Parathyroid adenoma (tissue), 2 donors: ENCODE measurements at regions not wholly inside any gene's neighbourhood (a gene's known extent, or its start where the extent isn't known, plus 50 kb on each side); places are given as distances from the start of the nearest gene placed in this dataset.
"Not testable (repeated sequence)": the region's sequence is repeated elsewhere in the genome, so short reads cannot be mapped to it uniquely, and the experiment has no call there.

Experiments
- H2AFZ ChIP-seq: fragments of 300-600 bp; sonication (generic); one replicate; pipeline ENCODE4 v1.7.0; 2017; ENCODE audit warnings: antibody characterized with exemption, mild to moderate bottlenecking
- H3K27ac ChIP-seq: fragments of 300-600 bp; sonication (generic); one replicate; pipeline ENCODE4 v1.7.0; 2017
- H3K27me3 ChIP-seq: fragments of 300-600 bp; sonication (generic); one replicate; pipeline ENCODE4 v1.7.0; 2017; ENCODE audit warnings: low read length; ENCODE audit not compliant: control insufficient read depth, insufficient read depth
- H3K36me3 ChIP-seq: fragments of 300-600 bp; sonication (generic); one replicate; pipeline ENCODE4 v1.7.0; 2017; ENCODE audit warnings: low read length; ENCODE audit not compliant: control insufficient read depth, insufficient read depth
- H3K4me1 ChIP-seq: fragments of 300-600 bp; sonication (generic); one replicate; pipeline ENCODE4 v1.7.0; 2017; ENCODE audit warnings: control low read depth
- H3K4me2 ChIP-seq: fragments of 300-600 bp; sonication (generic); one replicate; pipeline ENCODE4 v1.7.0; 2017; ENCODE audit warnings: low read length
- H3K4me3 ChIP-seq: fragments of 300-600 bp; sonication (generic); one replicate; pipeline ENCODE4 v1.7.0; 2017; ENCODE audit warnings: low read depth, low read length
- H3K79me2 ChIP-seq: fragments of 300-600 bp; sonication (generic); one replicate; pipeline ENCODE4 v1.7.0; 2017; ENCODE audit warnings: control low read depth
- H3K9ac ChIP-seq: fragments of 300-600 bp; sonication (generic); one replicate; pipeline ENCODE4 v1.7.0; 2017; ENCODE audit warnings: mild to moderate bottlenecking
- H3K9me3 ChIP-seq: fragments of 300-600 bp; sonication (generic); one replicate; pipeline ENCODE4 v1.7.0; 2017; ENCODE audit warnings: low read length; ENCODE audit not compliant: control insufficient read depth
- TF ChIP-seq, protein P1 (sequence below): fragments of 300-600 bp; sonication (generic); IDR thresholded peaks from one replicate; pipeline ENCODE4 v1.7.0; 2017; ENCODE audit warnings: antibody characterized with exemption, mild to moderate bottlenecking
- donor health status: primary hyperparathyroidism.

GRCh38 chr10:9561821-9562505 is 1455.7 kb upstream of the CELF2 start:
- no peak overlapping the region for H2AFZ ChIP-seq
- H3K79me2 ChIP-seq: no peaks in the 10 kb centered on the region
- no peak overlapping the region for H3K4me2 ChIP-seq
- H3K36me3 ChIP-seq: no peaks in the 10 kb centered on the region
- H3K4me3 ChIP-seq: no peak overlapping the region
- TF ChIP-seq, protein P1, sequence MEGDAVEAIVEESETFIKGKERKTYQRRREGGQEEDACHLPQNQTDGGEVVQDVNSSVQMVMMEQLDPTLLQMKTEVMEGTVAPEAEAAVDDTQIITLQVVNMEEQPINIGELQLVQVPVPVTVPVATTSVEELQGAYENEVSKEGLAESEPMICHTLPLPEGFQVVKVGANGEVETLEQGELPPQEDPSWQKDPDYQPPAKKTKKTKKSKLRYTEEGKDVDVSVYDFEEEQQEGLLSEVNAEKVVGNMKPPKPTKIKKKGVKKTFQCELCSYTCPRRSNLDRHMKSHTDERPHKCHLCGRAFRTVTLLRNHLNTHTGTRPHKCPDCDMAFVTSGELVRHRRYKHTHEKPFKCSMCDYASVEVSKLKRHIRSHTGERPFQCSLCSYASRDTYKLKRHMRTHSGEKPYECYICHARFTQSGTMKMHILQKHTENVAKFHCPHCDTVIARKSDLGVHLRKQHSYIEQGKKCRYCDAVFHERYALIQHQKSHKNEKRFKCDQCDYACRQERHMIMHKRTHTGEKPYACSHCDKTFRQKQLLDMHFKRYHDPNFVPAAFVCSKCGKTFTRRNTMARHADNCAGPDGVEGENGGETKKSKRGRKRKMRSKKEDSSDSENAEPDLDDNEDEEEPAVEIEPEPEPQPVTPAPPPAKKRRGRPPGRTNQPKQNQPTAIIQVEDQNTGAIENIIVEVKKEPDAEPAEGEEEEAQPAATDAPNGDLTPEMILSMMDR: no peak
- H3K9me3 ChIP-seq: no peaks in the 10 kb centered on the region
- no peak overlapping the region for H3K9ac ChIP-seq
- no peak overlapping the region for H3K27ac ChIP-seq
- H3K4me1 ChIP-seq: no peaks in the 10 kb centered on the region
- H3K27me3 ChIP-seq: no peaks in the 10 kb centered on the region

GRCh38 chr10:9577746-9578145 is 1439.9 kb upstream of the CELF2 start:
- Histone ChIP-seq H3K4me3 (no peak overlapping the region), H3K4me1 (no peaks in the 10 kb centered on the region), H3K36me3 (no peaks in the 10 kb centered on the region), H2AFZ (no peak overlapping the region), H3K27me3 (no peaks in the 10 kb centered on the region), H3K9me3 (no peaks in the 10 kb centered on the region), H3K9ac (no peak overlapping the region), H3K79me2 (no peaks in the 10 kb centered on the region), H3K4me2 (no peak overlapping the region), H3K27ac (no peak overlapping the region)
- TF ChIP-seq, protein P1: no peak

- Histone ChIP-seq H2AFZ (no peak overlapping the region), H3K4me3 (no peak overlapping the region), H3K27ac (no peak overlapping the region), H3K4me1 (no peaks in the 10 kb centered on the region), H3K79me2 (no peaks in the 10 kb centered on the region), H3K4me2 (no peak overlapping the region), H3K9me3 (no peaks in the 10 kb centered on the region), H3K36me3 (no peaks in the 10 kb centered on the region), H3K27me3 (no peaks in the 10 kb centered on the region), H3K9ac (no peak overlapping the region)
- TF ChIP-seq, protein P1: no peak
Observed at GRCh38 chr10:9579110-9579705, 1438.5 kb upstream of the CELF2 start.

DNA sequence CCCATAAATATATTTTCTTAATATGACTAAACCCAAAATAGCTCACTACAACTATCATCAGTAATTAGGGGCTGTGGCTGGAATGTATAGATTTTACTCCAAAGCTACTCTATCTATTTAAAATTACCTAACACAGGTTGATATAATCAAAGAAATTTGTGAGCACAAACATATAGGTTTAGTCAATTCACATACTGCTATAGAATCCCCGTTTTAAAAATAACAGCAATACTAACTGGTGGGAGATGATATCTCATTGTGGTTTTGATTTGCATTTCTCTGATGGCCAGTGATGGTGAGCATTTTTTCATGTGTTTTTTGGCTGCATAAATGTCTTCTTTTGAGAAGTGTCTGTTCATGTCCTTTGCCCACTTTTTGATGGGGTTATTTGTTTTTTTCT is 1434.9 kb upstream of the CELF2 start:
- not testable (repeated sequence) for H3K27me3 ChIP-seq, H3K27ac ChIP-seq, H3K9ac ChIP-seq, H3K79me2 ChIP-seq, H3K4me2 ChIP-seq, H3K4me3 ChIP-seq, H3K4me1 ChIP-seq, H3K36me3 ChIP-seq, H2AFZ ChIP-seq, H3K9me3 ChIP-seq

GRCh38 chr10:9596368-9596920 is 1421.2 kb upstream of the CELF2 start:
- Histone ChIP-seq H3K27me3 (no peaks in the 10 kb centered on the region), H3K9me3 (no peaks in the 10 kb centered on the region), H3K27ac (no peak overlapping the region), H3K4me1 (no peaks in the 10 kb centered on the region), H3K36me3 (no peaks in the 10 kb centered on the region), H3K4me3 (no peak overlapping the region), H3K79me2 (no peaks in the 10 kb centered on the region), H2AFZ (no peak overlapping the region), H3K4me2 (no peak overlapping the region), H3K9ac (no peak overlapping the region)
- TF ChIP-seq, protein P1: no peak
